Progenitor cell of endocrine pancreas (in vitro differentiated cells): ENCODE measurements at regions not wholly inside any gene's neighbourhood (a gene's known extent, or its start where the extent isn't known, plus 50 kb on each side); places are given as distances from the start of the nearest gene placed in this dataset.

Source experiments
- DNase-seq: peaks from one replicate; pipeline ENCODE4 v3.0.0; 2021; ENCODE audit warnings: low spot score; ENCODE audit not compliant: unreplicated experiment
- H3K27ac Mint-ChIP-seq: 2 replicates; pipeline ENCODE4 v1.8.0; 2021; ENCODE audit warnings: mild to moderate bottlenecking, moderate library complexity, mixed read lengths
- H3K27me3 Mint-ChIP-seq: 2 replicates; pipeline ENCODE4 v1.8.0; 2021; ENCODE audit warnings: mixed read lengths
- H3K36me3 Mint-ChIP-seq: 2 replicates; pipeline ENCODE4 v1.8.0; 2022; ENCODE audit warnings: mixed read lengths; ENCODE audit not compliant: insufficient read depth
- H3K4me1 Mint-ChIP-seq: 2 replicates; pipeline ENCODE4 v1.8.0; 2021; ENCODE audit warnings: low read depth, mixed read lengths
- H3K4me3 Mint-ChIP-seq: 2 replicates; pipeline ENCODE4 v1.8.0; 2021; ENCODE audit warnings: low read depth, mild to moderate bottlenecking, moderate library complexity, mixed read lengths
- H3K9me3 Mint-ChIP-seq: 2 replicates; pipeline ENCODE4 v1.8.0; 2021; ENCODE audit warnings: low read depth, mixed read lengths
- TF ChIP-seq, protein P1 (sequence below): fragments of 200-600 bp; sonication (generic); IDR thresholded peaks from one replicate; pipeline ENCODE4 v1.5.0; 2021; ENCODE audit warnings: antibody characterized with exemption, mild to moderate bottlenecking; ENCODE audit not compliant: unreplicated experiment

DNA sequence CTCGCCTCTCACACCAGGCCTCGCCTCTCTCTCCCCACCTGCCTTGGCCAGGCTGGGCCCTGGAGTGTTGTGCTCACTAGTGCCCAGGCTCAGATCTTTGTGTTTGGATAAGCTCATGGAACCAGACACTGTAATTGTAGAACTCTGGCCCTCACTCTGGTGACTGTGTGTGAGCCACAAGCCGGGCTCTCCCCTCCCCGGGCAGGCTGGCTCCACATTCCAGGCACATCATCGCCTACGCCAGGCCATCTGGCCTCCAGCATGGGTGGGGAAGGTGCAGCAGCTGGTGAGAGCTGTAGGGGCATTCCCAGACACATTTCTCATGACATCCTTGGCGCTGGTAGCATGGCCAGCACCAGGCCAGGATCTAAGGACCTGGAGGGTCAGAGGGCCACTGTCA, 202.3 kb downstream of the RAB11FIP4 start:
- Mint-ChIP-seq H3K9me3 (no peaks in the 10 kb centered on the region), H3K36me3 (peaks cover 3% of the 10 kb centered on the region), H3K4me1 (peaks cover 5% of the 10 kb centered on the region), H3K27ac (no peak overlapping the region), H3K27me3 (no peaks in the 10 kb centered on the region), H3K4me3 (no peak overlapping the region)
- TF ChIP-seq, protein P1, sequence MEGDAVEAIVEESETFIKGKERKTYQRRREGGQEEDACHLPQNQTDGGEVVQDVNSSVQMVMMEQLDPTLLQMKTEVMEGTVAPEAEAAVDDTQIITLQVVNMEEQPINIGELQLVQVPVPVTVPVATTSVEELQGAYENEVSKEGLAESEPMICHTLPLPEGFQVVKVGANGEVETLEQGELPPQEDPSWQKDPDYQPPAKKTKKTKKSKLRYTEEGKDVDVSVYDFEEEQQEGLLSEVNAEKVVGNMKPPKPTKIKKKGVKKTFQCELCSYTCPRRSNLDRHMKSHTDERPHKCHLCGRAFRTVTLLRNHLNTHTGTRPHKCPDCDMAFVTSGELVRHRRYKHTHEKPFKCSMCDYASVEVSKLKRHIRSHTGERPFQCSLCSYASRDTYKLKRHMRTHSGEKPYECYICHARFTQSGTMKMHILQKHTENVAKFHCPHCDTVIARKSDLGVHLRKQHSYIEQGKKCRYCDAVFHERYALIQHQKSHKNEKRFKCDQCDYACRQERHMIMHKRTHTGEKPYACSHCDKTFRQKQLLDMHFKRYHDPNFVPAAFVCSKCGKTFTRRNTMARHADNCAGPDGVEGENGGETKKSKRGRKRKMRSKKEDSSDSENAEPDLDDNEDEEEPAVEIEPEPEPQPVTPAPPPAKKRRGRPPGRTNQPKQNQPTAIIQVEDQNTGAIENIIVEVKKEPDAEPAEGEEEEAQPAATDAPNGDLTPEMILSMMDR, result no peak
- no peak for DNase-seq

DNA sequence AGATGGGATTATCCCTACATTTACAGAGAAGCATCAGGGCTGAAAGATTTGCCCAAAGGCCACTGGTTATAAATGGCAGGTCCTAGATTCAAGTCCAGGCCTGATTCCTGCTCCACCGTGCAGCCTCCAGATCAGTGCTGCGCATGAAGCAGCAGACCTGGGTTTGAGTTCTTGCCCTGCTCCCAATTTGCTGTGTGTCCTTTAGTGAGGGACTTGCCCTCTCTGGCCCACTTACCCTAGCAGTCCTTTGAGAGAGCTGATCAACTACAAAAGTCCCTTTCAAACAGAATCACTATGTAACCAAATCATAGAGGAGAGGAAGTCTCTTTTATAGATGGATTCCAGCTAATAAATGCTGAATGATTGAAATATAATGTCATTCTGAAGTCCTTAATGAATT, 200.4 kb downstream of the RAB11FIP4 start:
- Mint-ChIP-seq H3K4me1 (no peaks in the 10 kb centered on the region), H3K9me3 (no peaks in the 10 kb centered on the region), H3K36me3 (peaks cover 3% of the 10 kb centered on the region), H3K27me3 (no peaks in the 10 kb centered on the region), H3K27ac (no peak overlapping the region), H3K4me3 (no peak overlapping the region)
- no peak for DNase-seq
- TF ChIP-seq, protein P1, result no peak

DNA sequence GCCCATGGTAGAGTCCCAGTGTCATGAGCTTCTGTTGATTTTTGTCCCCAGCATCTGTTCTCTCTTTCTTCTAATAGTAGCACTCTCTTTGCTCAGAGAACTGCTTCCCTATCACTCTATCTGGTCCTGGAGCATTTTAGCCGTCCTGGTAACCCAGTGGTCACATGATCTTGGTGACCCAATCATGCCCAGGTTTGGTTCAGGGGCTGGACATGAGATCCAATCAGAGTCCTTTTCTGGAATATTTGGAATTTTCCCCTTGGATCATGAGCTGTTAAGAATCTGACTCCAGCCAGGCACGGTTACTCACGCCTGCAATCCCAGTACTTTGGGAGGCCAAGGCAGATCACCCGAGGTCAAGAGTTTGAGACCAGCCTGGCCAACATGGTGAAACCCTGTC, 197.0 kb downstream of the RAB11FIP4 start:
- no peak overlapping the region for H3K27ac Mint-ChIP-seq
- no peak for DNase-seq
- no peaks in the 10 kb centered on the region for H3K9me3 Mint-ChIP-seq
- H3K4me3 Mint-ChIP-seq, result no peak overlapping the region
- H3K4me1 Mint-ChIP-seq, result no peaks in the 10 kb centered on the region
- H3K36me3 Mint-ChIP-seq, result peaks cover 3% of the 10 kb centered on the region
- H3K27me3 Mint-ChIP-seq, result no peaks in the 10 kb centered on the region
- TF ChIP-seq, protein P1, result no peak

DNA sequence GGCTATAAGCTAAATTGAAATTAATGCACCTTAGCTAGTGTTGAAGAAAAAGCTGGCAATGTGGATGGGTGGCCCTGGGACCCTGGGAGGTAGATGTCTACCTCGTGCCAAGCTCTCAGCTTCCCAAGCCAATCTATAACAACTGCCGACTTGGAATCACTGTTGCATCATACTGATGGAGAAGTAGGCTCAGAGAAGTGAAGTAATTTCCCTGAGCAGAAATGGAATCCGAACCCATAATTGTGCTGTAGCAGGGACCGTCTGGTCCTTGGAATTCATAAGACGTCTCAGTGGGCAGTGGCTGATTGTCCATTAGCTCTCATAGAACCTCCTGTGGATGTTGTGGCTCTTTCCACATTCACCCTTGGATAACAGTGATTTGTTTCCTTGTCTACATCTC, 196.6 kb downstream of the RAB11FIP4 start:
- Mint-ChIP-seq H3K27ac (no peak overlapping the region), H3K4me1 (no peaks in the 10 kb centered on the region), H3K4me3 (no peak overlapping the region), H3K9me3 (no peaks in the 10 kb centered on the region), H3K27me3 (no peaks in the 10 kb centered on the region), H3K36me3 (peaks cover 3% of the 10 kb centered on the region)
- TF ChIP-seq, protein P1, result no peak
- no peak for DNase-seq
